Activated CD4-positive, alpha-beta T cell treated with anti-CD3 and anti-CD28 coated beads, Interleukin-2, Interleukin-4, amounts not matched to agents 100 ng/mL and 50 ng/mL, durations not matched to agents 16 hours and 8 hours (primary cell): ENCODE measurements at regions not wholly inside any gene's neighbourhood (a gene's known extent, or its start where the extent isn't known, plus 50 kb on each side); places are given as distances from the start of the nearest gene placed in this dataset.
"Not testable (repeated sequence)": the region's sequence is repeated elsewhere in the genome, so short reads cannot be mapped to it uniquely, and the experiment has no call there.

Source experiments
- DNase-seq: peaks from one replicate; pipeline ENCODE4 v3.0.0-alpha.2; 2020; ENCODE audit warnings: low spot score

GRCh38 chr20:24418731-24419130 lies 50.7 kb upstream of the SYNDIG1 start:
- no peak for DNase-seq

GRCh38 chr20:24417485-24417884 lies 51.9 kb upstream of the SYNDIG1 start:
- DNase-seq = no peak

GRCh38 chr20:24415444-24415843 lies 54.0 kb upstream of the SYNDIG1 start:
- DNase-seq = not testable (repeated sequence)

- no peak for DNase-seq
Measured at GRCh38 chr20:24411834-24412216, 57.6 kb upstream of the SYNDIG1 start.

- DNase-seq = no peak
Measured at GRCh38 chr20:24411003-24411833, 58.2 kb upstream of the SYNDIG1 start.

GRCh38 chr20:24407151-24407550 lies 62.3 kb upstream of the SYNDIG1 start:
- no peak for DNase-seq

- peak; percentile 6 for DNase-seq
Measured at GRCh38 chr20:24406750-24407149, 62.7 kb upstream of the SYNDIG1 start.

- no peak for DNase-seq
Measured at GRCh38 chr20:24406251-24406650, 63.2 kb upstream of the SYNDIG1 start.

GRCh38 chr20:24405810-24406209 lies 63.6 kb upstream of the SYNDIG1 start:
- no peak for DNase-seq

- no peak for DNase-seq
Measured at GRCh38 chr20:24403406-24403805, 66.0 kb upstream of the SYNDIG1 start.

GRCh38 chr20:24402188-24402587 lies 67.2 kb upstream of the SYNDIG1 start:
- DNase-seq = no peak

GRCh38 chr20:24395151-24395550 lies 74.3 kb upstream of the SYNDIG1 start:
- DNase-seq = no peak

GRCh38 chr20:24393903-24394302 lies 75.5 kb upstream of the SYNDIG1 start:
- no peak for DNase-seq

- no peak for DNase-seq
Measured at GRCh38 chr20:24392612-24393011, 76.8 kb upstream of the SYNDIG1 start.

GRCh38 chr20:24389686-24390085 lies 79.7 kb upstream of the SYNDIG1 start:
- no peak for DNase-seq

GRCh38 chr20:24388828-24389380 lies 80.5 kb upstream of the SYNDIG1 start:
- no peak for DNase-seq

GRCh38 chr20:24385547-24385946 lies 83.9 kb upstream of the SYNDIG1 start:
- no peak for DNase-seq

GRCh38 chr20:24384865-24385264 lies 84.6 kb upstream of the SYNDIG1 start:
- no peak for DNase-seq

GRCh38 chr20:24382743-24383142 lies 86.7 kb upstream of the SYNDIG1 start:
- no peak for DNase-seq

GRCh38 chr20:24382331-24382730 lies 87.1 kb upstream of the SYNDIG1 start:
- DNase-seq = no peak

GRCh38 chr20:24381886-24382285 lies 87.5 kb upstream of the SYNDIG1 start:
- no peak for DNase-seq

GRCh38 chr20:24379484-24379927 lies 89.9 kb upstream of the SYNDIG1 start:
- no peak for DNase-seq

GRCh38 chr20:24378661-24379483 lies 90.6 kb upstream of the SYNDIG1 start:
- DNase-seq = no peak
